SU-DHL-6 (cell line): ENCODE measurements at regions not wholly inside any gene's neighbourhood (a gene's known extent, or its start where the extent isn't known, plus 50 kb on each side); places are given as distances from the start of the nearest gene placed in this dataset.

Experiments
- H2AFZ ChIP-seq: fragments of 200-600 bp; sonication (generic); 2 replicates; pipeline ENCODE4 v1.6.1; 2014; ENCODE audit warnings: low read depth, mild to moderate bottlenecking, moderate library complexity, mixed read lengths, antibody characterized with exemption, low read length; ENCODE audit not compliant: severe bottlenecking
- H3F3A ChIP-seq: fragments of 200-600 bp; shearing (Covaris generic); 2 replicates; pipeline ENCODE4 v1.6.0; 2016; ENCODE audit warnings: antibody characterized with exemption, mild to moderate bottlenecking; ENCODE audit not compliant: insufficient read depth
- H3K27ac ChIP-seq: fragments of 200-600 bp; sonication (generic); 2 replicates; pipeline ENCODE4 v1.5.1; 2016; ENCODE audit warnings: low read depth, mild to moderate bottlenecking, low read length, moderate library complexity, mixed read lengths
- H3K27me3 ChIP-seq: fragments of 200-600 bp; sonication (generic), shearing (Covaris generic); 2 replicates; pipeline ENCODE4 v1.6.0; 2014; ENCODE audit warnings: mild to moderate bottlenecking, low read length
- H3K36me3 ChIP-seq: fragments of 200-600 bp; sonication (generic); 2 replicates; pipeline ENCODE4 v1.6.1; 2014; ENCODE audit warnings: mild to moderate bottlenecking, low read length, mixed read lengths
- H3K4me2 ChIP-seq: fragments of 300-600, 200-600 bp; shearing (Covaris generic), sonication (generic); 2 replicates; pipeline ENCODE4 v1.6.0; 2014; ENCODE audit warnings: low read length, low read depth, mild to moderate bottlenecking; ENCODE audit not compliant: poor library complexity, severe bottlenecking
- H3K4me3 ChIP-seq: fragments of 200-600 bp; sonication (generic); 2 replicates; pipeline ENCODE4 v1.5.1; 2014; ENCODE audit warnings: antibody characterized with exemption, low read length, mild to moderate bottlenecking, mixed read lengths; ENCODE audit not compliant: insufficient read depth, poor library complexity, severe bottlenecking
- H3K79me2 ChIP-seq: fragments of 200-600 bp; sonication (generic); 2 replicates; pipeline ENCODE4 v1.6.1; 2014; ENCODE audit warnings: mild to moderate bottlenecking, low read length, moderate library complexity; ENCODE audit not compliant: insufficient read depth
- H3K9ac ChIP-seq: fragments of 200-600 bp; sonication (generic); 2 replicates; pipeline ENCODE4 v1.7.0; 2014; ENCODE audit warnings: mild to moderate bottlenecking, low read length
- H3K9me2 ChIP-seq: fragments of 200-600 bp; sonication (generic); replicated peaks from 2 replicates; pipeline ENCODE4 v1.6.1; 2014; ENCODE audit warnings: low read length; ENCODE audit not compliant: insufficient read depth
- H3K9me3 ChIP-seq: fragments of 200-600 bp; sonication (generic); 2 replicates; pipeline ENCODE4 v1.6.1; 2014; ENCODE audit warnings: low read length, mixed read lengths; ENCODE audit not compliant: insufficient read depth
- H4K20me1 ChIP-seq: fragments of 200-600 bp; sonication (generic); 2 replicates; pipeline ENCODE4 v1.6.1; 2014; ENCODE audit warnings: low read depth, mild to moderate bottlenecking, antibody characterized with exemption, low read length, moderate library complexity, mixed read lengths
- EZH2phosphoT487 ChIP-seq: fragments of 200-600 bp; sonication (generic), shearing (Covaris generic); conservative IDR thresholded peaks from 2 replicates; pipeline ENCODE4 v1.6.1; 2018; ENCODE audit warnings: mild to moderate bottlenecking, antibody characterized with exemption, low read length, moderate library complexity, mixed read lengths
- TF ChIP-seq, protein P1 (sequence below): fragments of 200-600 bp; sonication (generic); IDR thresholded peaks from one replicate; pipeline ENCODE4 v1.5.1; 2017; ENCODE audit warnings: antibody characterized with exemption, mild to moderate bottlenecking, low read length, moderate library complexity; ENCODE audit not compliant: insufficient read depth, poor library complexity, severe bottlenecking

- TF ChIP-seq, protein P1, sequence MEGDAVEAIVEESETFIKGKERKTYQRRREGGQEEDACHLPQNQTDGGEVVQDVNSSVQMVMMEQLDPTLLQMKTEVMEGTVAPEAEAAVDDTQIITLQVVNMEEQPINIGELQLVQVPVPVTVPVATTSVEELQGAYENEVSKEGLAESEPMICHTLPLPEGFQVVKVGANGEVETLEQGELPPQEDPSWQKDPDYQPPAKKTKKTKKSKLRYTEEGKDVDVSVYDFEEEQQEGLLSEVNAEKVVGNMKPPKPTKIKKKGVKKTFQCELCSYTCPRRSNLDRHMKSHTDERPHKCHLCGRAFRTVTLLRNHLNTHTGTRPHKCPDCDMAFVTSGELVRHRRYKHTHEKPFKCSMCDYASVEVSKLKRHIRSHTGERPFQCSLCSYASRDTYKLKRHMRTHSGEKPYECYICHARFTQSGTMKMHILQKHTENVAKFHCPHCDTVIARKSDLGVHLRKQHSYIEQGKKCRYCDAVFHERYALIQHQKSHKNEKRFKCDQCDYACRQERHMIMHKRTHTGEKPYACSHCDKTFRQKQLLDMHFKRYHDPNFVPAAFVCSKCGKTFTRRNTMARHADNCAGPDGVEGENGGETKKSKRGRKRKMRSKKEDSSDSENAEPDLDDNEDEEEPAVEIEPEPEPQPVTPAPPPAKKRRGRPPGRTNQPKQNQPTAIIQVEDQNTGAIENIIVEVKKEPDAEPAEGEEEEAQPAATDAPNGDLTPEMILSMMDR = no peak
- TF ChIP-seq EZH2phosphoT487 = no peak
- H3K4me3 ChIP-seq = no peak overlapping the region
- no peak overlapping the region for H2AFZ ChIP-seq
- no peaks in the 10 kb centered on the region for H3F3A ChIP-seq
- H3K9me3 ChIP-seq = no peaks in the 10 kb centered on the region
- no peaks in the 10 kb centered on the region for H4K20me1 ChIP-seq
- H3K27me3 ChIP-seq = no peaks in the 10 kb centered on the region
- no peaks in the 10 kb centered on the region for H3K9me2 ChIP-seq
- no peak overlapping the region for H3K9ac ChIP-seq
- H3K4me2 ChIP-seq = no peak overlapping the region
- no peak overlapping the region for H3K27ac ChIP-seq
- H3K79me2 ChIP-seq = no peaks in the 10 kb centered on the region
- H3K36me3 ChIP-seq = peaks cover 25% of the 10 kb centered on the region
Measured at GRCh38 chr6:25122622-25123237, 156.4 kb upstream of the CARMIL1 start.

GRCh38 chr6:25124216-25124715 is 154.9 kb upstream of the CARMIL1 start:
- no peaks in the 10 kb centered on the region for H3K27me3 ChIP-seq
- TF ChIP-seq EZH2phosphoT487 = no peak
- no peak overlapping the region for H3K9ac ChIP-seq
- H2AFZ ChIP-seq = no peak overlapping the region
- no peaks in the 10 kb centered on the region for H4K20me1 ChIP-seq
- no peaks in the 10 kb centered on the region for H3K79me2 ChIP-seq
- no peak overlapping the region for H3K4me2 ChIP-seq
- peaks cover 26% of the 10 kb centered on the region for H3K36me3 ChIP-seq
- no peak overlapping the region for H3K4me3 ChIP-seq
- H3K9me3 ChIP-seq = no peaks in the 10 kb centered on the region
- no peak overlapping the region for H3K27ac ChIP-seq
- no peaks in the 10 kb centered on the region for H3F3A ChIP-seq
- H3K9me2 ChIP-seq = no peaks in the 10 kb centered on the region

DNA sequence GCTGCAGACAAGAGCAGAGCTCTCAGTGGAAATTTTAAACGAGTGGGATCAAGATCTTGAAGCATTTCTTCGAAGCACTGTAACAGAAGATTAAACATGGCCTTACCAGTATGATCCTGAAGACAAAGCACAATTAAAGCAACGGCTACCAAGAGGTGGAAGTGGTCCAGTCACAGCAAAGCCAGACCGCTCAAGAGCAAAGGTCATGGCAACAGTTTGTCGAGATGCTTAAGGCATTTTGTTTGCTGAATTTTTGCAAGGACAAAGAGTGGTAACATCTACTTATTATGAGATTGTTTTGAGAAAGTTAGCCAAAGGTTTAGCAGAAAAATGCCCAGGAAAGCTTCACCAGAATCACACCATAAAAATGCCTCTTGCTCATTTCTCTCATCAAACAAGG is 153.4 kb upstream of the CARMIL1 start:
- TF ChIP-seq EZH2phosphoT487 = no peak
- TF ChIP-seq, protein P1 = no peak
- no peak overlapping the region for H2AFZ ChIP-seq
- H3K36me3 ChIP-seq = peaks cover 24% of the 10 kb centered on the region
- H3K4me3 ChIP-seq = no peak overlapping the region
- no peaks in the 10 kb centered on the region for H3K27me3 ChIP-seq
- H3K27ac ChIP-seq = no peak overlapping the region
- no peaks in the 10 kb centered on the region for H4K20me1 ChIP-seq
- H3K79me2 ChIP-seq = no peaks in the 10 kb centered on the region
- no peaks in the 10 kb centered on the region for H3K9me2 ChIP-seq
- H3K9ac ChIP-seq = no peak overlapping the region
- no peaks in the 10 kb centered on the region for H3K9me3 ChIP-seq
- H3K4me2 ChIP-seq = no peak overlapping the region
- H3F3A ChIP-seq = no peaks in the 10 kb centered on the region

DNA sequence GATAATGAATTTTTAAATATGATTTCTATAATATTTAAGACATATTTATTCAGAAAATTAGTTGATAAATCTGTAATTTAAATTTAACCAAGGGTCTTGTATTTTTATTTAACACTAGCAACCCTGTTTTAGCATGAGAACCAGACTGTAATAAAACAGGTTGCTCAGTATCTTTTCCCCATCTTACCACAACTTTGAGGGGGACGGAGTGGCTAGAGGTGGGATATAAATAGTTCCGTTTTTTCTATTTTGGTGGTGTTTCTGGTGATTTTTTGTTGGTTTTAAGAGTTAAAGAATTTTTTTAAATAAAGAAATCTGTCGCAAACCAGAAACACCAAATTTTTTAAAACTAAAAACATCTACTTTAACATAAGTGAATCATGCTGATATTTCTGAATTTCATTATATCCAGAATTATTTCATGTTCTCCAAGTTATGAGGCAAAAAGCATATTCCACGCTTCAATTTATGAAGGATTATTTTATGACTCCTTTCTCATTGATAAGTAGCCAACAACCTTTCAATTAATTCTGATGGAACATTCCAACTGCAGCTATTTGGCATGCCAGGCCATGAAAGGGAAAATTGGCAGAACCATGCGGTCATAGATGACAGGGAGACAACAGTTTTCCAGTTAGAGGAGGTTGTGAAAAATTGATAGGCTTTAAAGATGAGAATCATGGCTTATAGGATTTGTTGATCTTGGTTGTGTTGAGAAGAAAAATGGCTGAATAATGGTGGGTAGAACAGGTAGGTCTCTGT is 151.9 kb upstream of the CARMIL1 start:
- no peak for TF ChIP-seq EZH2phosphoT487
- TF ChIP-seq, protein P1 = no peak
- H3K36me3 ChIP-seq = peaks cover 22% of the 10 kb centered on the region
- no peaks in the 10 kb centered on the region for H3K9me3 ChIP-seq
- H3K9ac ChIP-seq = no peak overlapping the region
- H3K27me3 ChIP-seq = no peaks in the 10 kb centered on the region
- H3K27ac ChIP-seq = no peak overlapping the region
- H3K9me2 ChIP-seq = no peaks in the 10 kb centered on the region
- H3K4me3 ChIP-seq = no peak overlapping the region
- no peak overlapping the region for H2AFZ ChIP-seq
- H3K4me2 ChIP-seq = no peak overlapping the region
- no peaks in the 10 kb centered on the region for H3K79me2 ChIP-seq
- no peaks in the 10 kb centered on the region for H4K20me1 ChIP-seq
- no peaks in the 10 kb centered on the region for H3F3A ChIP-seq
